Trophoblast cell (in vitro differentiated cells and primary cell): ENCODE measurements at regions not wholly inside any gene's neighbourhood (a gene's known extent, or its start where the extent isn't known, plus 50 kb on each side); places are given as distances from the start of the nearest gene placed in this dataset.

ENCODE experiments used
- DNase-seq, 2 donors: peaks; one replicate each; pipeline ENCODE4 v3.0.0-alpha.2; 2016
- H2AFZ ChIP-seq: 2 replicates; pipeline ENCODE4 v1.6.1; 2013; ENCODE audit warnings: low read length, moderate library complexity, mild to moderate bottlenecking; ENCODE audit not compliant: insufficient read depth, poor library complexity
- H2AK5ac ChIP-seq: 2 replicates; pipeline ENCODE4 v1.6.1; 2013; ENCODE audit warnings: mild to moderate bottlenecking, low read length
- H2BK120ac ChIP-seq: 2 replicates; pipeline ENCODE4 v1.6.1; 2013; ENCODE audit warnings: low read length, mild to moderate bottlenecking, moderate library complexity; ENCODE audit not compliant: insufficient read depth, poor library complexity
- H2BK12ac ChIP-seq: 2 replicates; pipeline ENCODE4 v1.6.1; 2013; ENCODE audit warnings: mild to moderate bottlenecking, low read length, moderate library complexity
- H2BK5ac ChIP-seq: 2 replicates; pipeline ENCODE4 v1.6.1; 2013; ENCODE audit warnings: low read length, low read depth, moderate library complexity, mild to moderate bottlenecking; ENCODE audit not compliant: poor library complexity
- H3K14ac ChIP-seq: 2 replicates; pipeline ENCODE4 v1.6.1; 2013; ENCODE audit warnings: mild to moderate bottlenecking, low read length
- H3K18ac ChIP-seq: 2 replicates; pipeline ENCODE4 v1.6.1; 2013; ENCODE audit warnings: mild to moderate bottlenecking, low read length
- H3K23ac ChIP-seq: 2 replicates; pipeline ENCODE4 v1.6.1; 2013; ENCODE audit warnings: low read length
- H3K27ac ChIP-seq: 2 replicates; pipeline ENCODE4 v1.5.1; 2013; ENCODE audit warnings: low read depth, mild to moderate bottlenecking, inconsistent platforms, low read length, moderate library complexity
- H3K27me3 ChIP-seq: 2 replicates; pipeline ENCODE4 v1.6.1; 2013; ENCODE audit warnings: inconsistent platforms, mild to moderate bottlenecking, low read length, moderate library complexity; ENCODE audit not compliant: insufficient read depth
- H3K36me3 ChIP-seq, 2 experiments: 1 replicate in 1 of 2; 2 replicates in 1 of 2; pipeline ENCODE4 v1.6.1; 2013; ENCODE audit warnings: low read length in 2 of 2, mild to moderate bottlenecking in 2 of 2, moderate library complexity in 1 of 2; ENCODE audit not compliant: insufficient read depth in 2 of 2, control insufficient read depth in 1 of 2
- H3K4ac ChIP-seq: 2 replicates; pipeline ENCODE4 v1.6.1; 2013; ENCODE audit warnings: low read depth, mild to moderate bottlenecking, low read length, moderate library complexity
- H3K4me1 ChIP-seq, 2 experiments: 1 replicate in 1 of 2; 2 replicates in 1 of 2; pipeline ENCODE4 v1.6.1; 2013; ENCODE audit warnings: low read length in 2 of 2, mild to moderate bottlenecking in 2 of 2, moderate library complexity in 1 of 2; ENCODE audit not compliant: insufficient read depth in 2 of 2, control insufficient read depth in 1 of 2
- H3K4me2 ChIP-seq: 2 replicates; pipeline ENCODE4 v1.6.1; 2013; ENCODE audit warnings: inconsistent platforms, mild to moderate bottlenecking, low read length, moderate library complexity
- H3K4me3 ChIP-seq: 2 replicates; pipeline ENCODE4 v1.5.1; 2013; ENCODE audit warnings: mild to moderate bottlenecking, low read depth, low read length, inconsistent platforms
- H3K79me1 ChIP-seq: one replicate; pipeline ENCODE4 v1.6.1; 2013; ENCODE audit warnings: low read length
- H3K79me2 ChIP-seq: 2 replicates; pipeline ENCODE4 v1.6.1; 2013; ENCODE audit warnings: low read length, mild to moderate bottlenecking; ENCODE audit not compliant: control insufficient read depth, insufficient read depth, poor library complexity
- H3K9ac ChIP-seq: 2 replicates; pipeline ENCODE4 v1.6.1; 2013; ENCODE audit warnings: mild to moderate bottlenecking, low read length
- H3K9me3 ChIP-seq: 2 replicates; pipeline ENCODE4 v1.6.1; 2013; ENCODE audit warnings: low read depth, mild to moderate bottlenecking, control low read depth, inconsistent platforms, low read length; ENCODE audit not compliant: insufficient read depth
- H4K12ac ChIP-seq: 2 replicates; pipeline ENCODE4 v1.6.1; 2013; ENCODE audit warnings: low read depth, mild to moderate bottlenecking, low read length, moderate library complexity
- H4K8ac ChIP-seq: 2 replicates; pipeline ENCODE4 v1.6.1; 2013; ENCODE audit warnings: low read depth, mild to moderate bottlenecking, low read length, moderate library complexity
- H4K91ac ChIP-seq: one replicate; pipeline ENCODE4 v1.6.1; 2013; ENCODE audit warnings: low read depth, mild to moderate bottlenecking, low read length, moderate library complexity
- WGBS: extraction: QIAGEN DNeasy Blood & Tissue Kit; methylation state at CpG from one replicate; pipeline ENCODE4 v1.1.7; 2013; ENCODE audit warnings: missing lambda C conversion rate; ENCODE audit not compliant: insufficient read length, insufficient coverage; ENCODE audit errors: extremely low coverage; 5-methylcytosine and 5-hydroxymethylcytosine counted together

DNA sequence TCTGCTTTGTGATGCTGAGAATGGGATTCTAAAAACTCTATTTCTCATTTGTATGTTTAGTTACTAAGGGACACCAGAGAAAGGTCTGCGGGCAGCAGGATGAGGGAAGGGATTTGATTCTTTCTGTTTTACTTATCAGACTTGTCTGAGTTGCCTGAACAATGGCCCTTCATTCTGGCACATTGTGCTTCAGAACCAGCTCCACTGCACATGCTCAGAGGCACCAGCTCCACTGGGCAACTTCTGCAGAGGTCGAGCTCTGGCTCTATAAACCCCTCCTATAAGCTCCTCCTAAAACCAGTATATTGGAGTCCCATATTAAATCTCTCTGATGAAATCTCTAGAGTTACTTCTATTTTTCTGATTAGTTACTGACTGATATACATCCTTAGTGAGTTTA, 453.2 kb upstream of the CDIN1 start:
- H3K4me3 ChIP-seq, result no peak overlapping the region
- no peak overlapping the region for H2BK120ac ChIP-seq
- H2AFZ ChIP-seq, result no peak overlapping the region
- WGBS, result no CpG with 5 or more reads among the region's 2 CpGs
- no peak overlapping the region for H3K27ac ChIP-seq
- no peak overlapping the region for H3K18ac ChIP-seq
- H3K79me2 ChIP-seq, result no peaks in the 10 kb centered on the region
- H3K9ac ChIP-seq, result no peak overlapping the region
- H3K9me3 ChIP-seq, result no peaks in the 10 kb centered on the region
- H4K91ac ChIP-seq, result no peak overlapping the region
- no peak for DNase-seq
- H4K8ac ChIP-seq, result no peak overlapping the region
- no peak overlapping the region for H3K4ac ChIP-seq
- no peak overlapping the region for H3K14ac ChIP-seq
- no peak overlapping the region for H2AK5ac ChIP-seq
- no peaks in the 10 kb centered on the region for H3K27me3 ChIP-seq
- no peaks in the 10 kb centered on the region for H3K79me1 ChIP-seq
- no peak overlapping the region for H2BK5ac ChIP-seq
- H3K4me2 ChIP-seq, result no peak overlapping the region
- no peaks in the 10 kb centered on the region for H3K36me3 ChIP-seq
- no peak overlapping the region for H3K23ac ChIP-seq
- no peak overlapping the region for H2BK12ac ChIP-seq
- no peak overlapping the region for H4K12ac ChIP-seq
- H3K4me1 ChIP-seq, result no peaks in the 10 kb centered on the region

DNA sequence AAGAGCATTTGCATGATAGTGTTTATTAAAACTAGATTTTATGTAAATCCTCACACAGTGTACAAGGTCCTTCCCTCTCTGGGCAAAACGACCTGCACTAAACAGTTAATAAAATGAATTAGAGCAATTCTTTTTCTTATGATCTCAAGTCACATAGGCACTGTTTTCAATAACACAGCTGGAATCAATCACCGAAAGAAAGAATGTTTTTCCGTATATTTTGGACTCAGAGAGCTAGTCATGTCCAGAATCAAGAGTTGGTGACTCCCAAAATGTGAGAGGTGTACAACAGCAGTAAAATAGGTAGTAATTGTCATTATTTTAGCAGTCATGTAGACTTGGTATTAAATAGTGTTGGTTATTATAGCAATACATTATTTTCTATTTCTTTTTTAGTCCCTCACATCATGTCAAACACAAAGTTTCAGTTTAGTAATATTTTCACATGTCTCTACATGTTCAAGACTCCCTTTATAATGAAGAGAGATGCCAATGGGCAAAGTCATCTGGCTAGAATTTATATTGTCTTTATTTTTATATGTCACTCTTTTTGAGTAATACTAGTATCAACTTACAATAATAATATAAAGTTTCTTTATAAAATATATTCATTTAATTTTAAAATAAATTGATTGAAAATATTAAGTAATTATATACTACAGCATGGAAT, 448.6 kb upstream of the CDIN1 start:
- Histone ChIP-seq H2BK12ac (no peak overlapping the region), H3K27ac (no peak overlapping the region), H2BK120ac (no peak overlapping the region), H3K36me3 (no peaks in the 10 kb centered on the region), H3K79me1 (no peaks in the 10 kb centered on the region), H2AFZ (no peak overlapping the region), H3K14ac (no peak overlapping the region), H3K4me2 (no peak overlapping the region), H2AK5ac (no peak overlapping the region), H4K91ac (no peak overlapping the region), H3K79me2 (no peaks in the 10 kb centered on the region), H3K18ac (no peak overlapping the region), H3K9ac (no peak overlapping the region), H3K27me3 (no peaks in the 10 kb centered on the region), H4K8ac (no peak overlapping the region), H3K4ac (no peak overlapping the region), H2BK5ac (no peak overlapping the region), H4K12ac (no peak overlapping the region), H3K4me1 (no peaks in the 10 kb centered on the region), H3K9me3 (no peaks in the 10 kb centered on the region), H3K4me3 (no peak overlapping the region), H3K23ac (no peak overlapping the region)
- no peak for DNase-seq
- WGBS, result no CpG with 5 or more reads among the region's 3 CpGs

DNA sequence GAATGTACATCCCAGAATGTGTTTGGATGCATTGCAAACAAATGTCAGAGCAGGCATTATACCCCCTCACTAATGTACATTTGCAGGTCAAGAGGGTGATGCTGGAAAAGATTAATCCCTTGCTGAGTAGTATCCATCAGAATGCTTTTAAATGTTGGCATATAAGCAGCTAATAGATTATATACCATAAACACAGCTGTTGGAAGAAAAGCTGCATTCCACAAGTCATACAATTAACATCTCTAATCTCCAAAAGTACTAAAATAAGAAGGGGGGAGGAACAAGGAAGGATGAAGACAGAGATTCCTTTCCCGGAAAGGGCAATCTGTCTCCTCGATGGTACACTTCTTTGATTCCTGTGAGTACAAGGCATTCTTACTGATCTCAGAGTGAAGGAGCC, 445.7 kb upstream of the CDIN1 start:
- Histone ChIP-seq H3K4ac (no peak overlapping the region), H3K4me1 (no peaks in the 10 kb centered on the region), H3K4me3 (no peak overlapping the region), H2BK5ac (no peak overlapping the region), H2AFZ (no peak overlapping the region), H3K27ac (no peak overlapping the region), H3K9me3 (no peaks in the 10 kb centered on the region), H3K14ac (no peak overlapping the region), H3K4me2 (no peak overlapping the region), H2BK120ac (no peak overlapping the region), H3K9ac (no peak overlapping the region), H4K12ac (no peak overlapping the region), H3K18ac (no peak overlapping the region), H3K36me3 (no peaks in the 10 kb centered on the region), H3K79me1 (no peaks in the 10 kb centered on the region), H3K23ac (no peak overlapping the region), H3K27me3 (no peaks in the 10 kb centered on the region), H4K8ac (no peak overlapping the region), H2AK5ac (no peak overlapping the region), H2BK12ac (no peak overlapping the region), H4K91ac (no peak overlapping the region), H3K79me2 (no peaks in the 10 kb centered on the region)
- whole genome bisulfite sequencing, result no CpG with 5 or more reads among the region's 2 CpGs
- DNase-seq, result no peak

DNA sequence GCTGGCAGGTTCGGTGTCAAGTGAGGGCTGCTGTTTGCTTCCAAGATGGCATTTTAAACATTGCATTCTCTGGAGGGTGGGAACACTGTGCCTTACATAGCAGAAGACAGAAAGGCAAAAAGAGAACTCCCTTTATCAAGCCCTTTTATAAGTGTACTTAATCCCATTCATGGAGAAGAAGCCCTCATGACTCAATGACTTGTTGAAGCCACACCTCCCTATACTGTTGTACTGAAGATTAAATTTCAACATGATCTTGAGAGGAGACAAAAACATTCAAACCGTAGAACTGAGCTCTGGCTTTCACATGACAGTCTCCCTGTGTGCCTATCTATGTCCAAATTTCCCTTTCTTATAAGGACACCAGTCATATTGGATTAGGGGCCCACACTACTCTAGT, 443.4 kb upstream of the CDIN1 start:
- Histone ChIP-seq H3K4me2 (no peak overlapping the region), H4K91ac (no peak overlapping the region), H4K12ac (no peak overlapping the region), H3K27me3 (no peaks in the 10 kb centered on the region), H3K9ac (no peak overlapping the region), H3K4me1 (no peaks in the 10 kb centered on the region), H2BK120ac (no peak overlapping the region), H3K79me1 (no peaks in the 10 kb centered on the region), H3K18ac (no peak overlapping the region), H3K9me3 (no peaks in the 10 kb centered on the region), H3K4me3 (no peak overlapping the region), H2BK12ac (no peak overlapping the region), H2BK5ac (no peak overlapping the region), H2AK5ac (no peak overlapping the region), H3K4ac (no peak overlapping the region), H3K36me3 (no peaks in the 10 kb centered on the region), H3K27ac (no peak overlapping the region), H3K79me2 (no peaks in the 10 kb centered on the region), H2AFZ (no peak overlapping the region), H3K23ac (no peak overlapping the region), H3K14ac (no peak overlapping the region), H4K8ac (no peak overlapping the region)
- DNase-seq, result no peak
- WGBS, result no CpG with 5 or more reads among the region's 2 CpGs
